ENCODE measurements at regions not wholly inside any gene's neighbourhood (a gene's known extent, or its start where the extent isn't known, plus 50 kb on each side); places are given as distances from the start of the nearest gene placed in this dataset.

DNA sequence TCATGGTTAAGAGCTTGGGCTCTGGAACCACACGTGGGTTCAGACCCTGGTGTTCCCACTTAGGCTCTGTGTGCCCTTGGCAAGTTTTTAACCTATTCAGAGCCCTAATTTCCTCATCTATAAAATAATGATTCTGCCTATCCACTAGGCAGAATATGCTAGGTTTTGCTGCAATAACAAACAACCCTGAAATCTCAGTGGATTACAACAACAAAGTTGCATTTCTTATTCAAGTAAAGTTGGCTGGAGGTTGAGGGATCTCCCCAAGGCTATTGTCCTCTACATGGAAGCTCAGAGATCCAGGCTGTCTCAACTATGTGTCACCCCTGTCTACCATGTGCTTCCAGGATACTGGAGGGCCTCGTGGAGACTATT lies 275.4 kb upstream of the SIX2 start:
- no peaks in the 10 kb centered on the region for H3K36me3 ChIP-seq
- TF ChIP-seq POLR2A (IDR thresholded peaks at IDR 0.05), result no peak
- no peak for TF ChIP-seq CTCF (IDR thresholded peaks at IDR 0.05)
- TF ChIP-seq EP300 (IDR thresholded peaks at IDR 0.05), result no peak
- H3K4me3 ChIP-seq, result no peak overlapping the region
- H3K27ac ChIP-seq, result no peak overlapping the region
- no peaks in the 10 kb centered on the region for H3K4me1 ChIP-seq
- no peak for DNase-seq (ENCODE audit: low spot score in 2 of 2)
- H3K27me3 ChIP-seq, result no peaks in the 10 kb centered on the region
- 84 to 85% methylated on average over 2 of the region's 2 CpGs for WGBS, 2 donors
- H3K9me3 ChIP-seq, result no peaks in the 10 kb centered on the region

DNA sequence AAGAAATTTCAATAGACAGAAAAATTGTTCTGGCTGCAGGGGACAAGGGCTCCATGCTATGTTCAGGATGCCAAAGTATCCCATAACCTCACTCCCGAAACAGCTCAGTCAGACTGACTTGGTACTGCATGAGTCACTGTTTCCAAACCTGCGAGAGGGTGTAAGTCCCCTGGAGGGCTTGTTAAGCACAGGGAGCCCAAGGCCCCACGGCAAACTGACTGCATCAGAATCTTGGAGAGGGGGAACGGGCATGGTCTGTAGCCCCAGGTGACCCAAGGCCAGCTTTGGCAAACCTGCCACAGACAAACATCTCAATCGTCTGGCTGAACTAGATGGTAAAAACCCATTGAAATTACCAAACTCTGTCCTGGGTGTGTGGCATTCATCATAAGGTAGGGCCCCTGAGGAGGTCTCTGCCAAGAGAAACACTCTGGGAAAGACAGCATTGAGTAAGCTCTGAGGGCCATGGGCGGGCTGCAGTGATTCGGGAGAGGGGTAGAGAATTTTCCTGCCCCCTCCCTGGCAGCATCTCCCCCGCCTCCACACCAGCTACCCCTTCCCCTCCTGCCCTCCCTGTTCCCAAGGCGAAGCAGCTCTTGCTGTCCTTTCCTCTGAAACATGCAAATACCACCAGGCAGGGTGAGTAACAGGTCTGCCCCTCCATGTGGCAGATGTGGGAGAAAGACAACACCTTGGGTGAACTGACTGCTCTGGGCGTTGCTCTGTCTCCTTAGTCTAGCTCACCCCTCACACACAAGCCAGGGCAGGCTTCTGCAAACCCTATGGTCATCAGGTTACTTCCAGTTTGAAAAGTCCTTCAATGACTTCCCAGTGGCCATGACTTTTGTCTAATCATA lies 274.7 kb upstream of the SIX2 start:
- H3K4me1 ChIP-seq, result no peaks in the 10 kb centered on the region
- H3K27ac ChIP-seq, result no peak overlapping the region
- no peaks in the 10 kb centered on the region for H3K9me3 ChIP-seq
- 69 to 74% methylated on average over 10 of the region's 10 CpGs for WGBS, 2 donors
- TF ChIP-seq EP300 (IDR thresholded peaks at IDR 0.05), result no peak
- TF ChIP-seq CTCF (IDR thresholded peaks at IDR 0.05), result no peak
- no peak for TF ChIP-seq POLR2A (IDR thresholded peaks at IDR 0.05)
- no peaks in the 10 kb centered on the region for H3K36me3 ChIP-seq
- DNase-seq (ENCODE audit: low spot score in 2 of 2), result no peak
- H3K27me3 ChIP-seq, result no peaks in the 10 kb centered on the region
- no peak overlapping the region for H3K4me3 ChIP-seq

- DNase-seq (ENCODE audit: low spot score in 2 of 2), result no peak
- H3K36me3 ChIP-seq, result no peaks in the 10 kb centered on the region
- H3K9me3 ChIP-seq, result no peaks in the 10 kb centered on the region
- no peaks in the 10 kb centered on the region for H3K4me1 ChIP-seq
- no peak overlapping the region for H3K4me3 ChIP-seq
- WGBS, 2 donors, result 95 to 100% methylated on average over 2 of the region's 2 CpGs
- no peaks in the 10 kb centered on the region for H3K27me3 ChIP-seq
- TF ChIP-seq POLR2A (IDR thresholded peaks at IDR 0.05), result no peak
- TF ChIP-seq CTCF (IDR thresholded peaks at IDR 0.05), result no peak
- no peak for TF ChIP-seq EP300 (IDR thresholded peaks at IDR 0.05)
- no peak overlapping the region for H3K27ac ChIP-seq
These were observed 273.4 kb upstream of the SIX2 start for GRCh38 chr2:45282646-45283045.

DNA sequence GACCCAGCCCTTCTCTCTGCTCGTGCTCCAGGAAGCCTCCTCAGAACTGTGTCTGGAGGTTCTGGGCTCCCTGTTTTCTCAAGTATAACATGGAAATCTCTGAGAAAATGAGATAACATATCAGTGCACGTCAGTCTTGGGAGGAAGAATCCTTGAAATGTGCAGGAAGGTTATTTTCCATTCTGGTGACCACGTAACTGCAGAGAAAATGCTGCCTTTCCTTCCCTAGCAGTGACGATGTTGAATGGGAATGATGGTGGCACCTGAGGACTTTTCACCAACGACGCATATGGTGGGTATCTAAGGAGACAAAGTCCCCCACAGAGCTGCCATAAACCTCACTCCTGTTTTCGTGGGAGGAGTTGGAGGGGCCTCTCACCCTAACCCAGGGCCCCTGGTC lies 272.1 kb upstream of the SIX2 start:
- Histone ChIP-seq H3K36me3 (no peaks in the 10 kb centered on the region), H3K4me1 (no peaks in the 10 kb centered on the region), H3K27me3 (no peaks in the 10 kb centered on the region), H3K4me3 (no peak overlapping the region), H3K9me3 (no peaks in the 10 kb centered on the region), H3K27ac (no peak overlapping the region)
- WGBS, 2 donors, result 76 to 78% methylated on average over 7 of the region's 7 CpGs
- DNase-seq (ENCODE audit: low spot score in 2 of 2), result no peak
- TF ChIP-seq EP300 (IDR thresholded peaks at IDR 0.05), result no peak
- TF ChIP-seq POLR2A (IDR thresholded peaks at IDR 0.05), result no peak
- TF ChIP-seq CTCF (IDR thresholded peaks at IDR 0.05), result no peak

DNA sequence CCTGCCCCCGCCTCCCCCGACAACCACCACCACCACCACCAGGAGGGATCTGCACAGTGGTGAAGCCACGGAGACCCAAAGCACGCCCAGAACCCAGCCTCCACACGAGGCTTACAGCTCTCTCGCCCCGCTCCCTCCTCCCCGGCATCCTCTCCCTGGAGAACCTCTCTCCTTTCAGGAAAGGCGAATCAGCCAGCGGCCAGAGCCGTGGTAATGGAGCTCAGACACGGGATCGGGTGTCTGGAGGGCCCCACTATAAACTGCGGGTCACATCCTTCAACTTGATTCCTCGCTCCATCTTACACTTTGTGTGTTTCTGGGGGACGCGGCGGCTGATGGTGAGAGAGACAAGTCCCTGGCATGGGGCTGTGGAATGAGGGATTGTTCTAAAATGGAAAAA lies 271.5 kb upstream of the SIX2 start:
- H3K4me3 ChIP-seq, result no peak overlapping the region
- no peaks in the 10 kb centered on the region for H3K36me3 ChIP-seq
- TF ChIP-seq POLR2A (IDR thresholded peaks at IDR 0.05), result no peak
- TF ChIP-seq EP300 (IDR thresholded peaks at IDR 0.05), result no peak
- TF ChIP-seq CTCF (IDR thresholded peaks at IDR 0.05), result no peak
- H3K27me3 ChIP-seq, result no peaks in the 10 kb centered on the region
- no peaks in the 10 kb centered on the region for H3K9me3 ChIP-seq
- no peak for DNase-seq (ENCODE audit: low spot score in 2 of 2)
- no peak overlapping the region for H3K27ac ChIP-seq
- 73 to 87% methylated on average over 18 of the region's 18 CpGs for WGBS, 2 donors
- no peaks in the 10 kb centered on the region for H3K4me1 ChIP-seq

All from tibial nerve (tissue), 4 donors.